B cell (primary cell): ENCODE measurements at regions not wholly inside any gene's neighbourhood (a gene's known extent, or its start where the extent isn't known, plus 50 kb on each side); places are given as distances from the start of the nearest gene placed in this dataset.
"Not testable (repeated sequence)": the region's sequence is repeated elsewhere in the genome, so short reads cannot be mapped to it uniquely, and the experiment has no call there.

ENCODE experiments used
- ATAC-seq: fragments of 200-7000 bp; cut with Tn5 transposase; one replicate; pipeline ENCODE4 v1.10.0; 2021; ENCODE audit warnings: low read depth, mild to moderate bottlenecking, moderate number of reproducible peaks, moderate library complexity
- CTCF ChIA-PET: fragments of 350-600 bp; sonication (Branson Sonifier 250); formaldehyde crosslinking; loops from one replicate; lab custom pipeline; 2021; ENCODE audit warnings: antibody characterized with exemption, inconsistent platforms; lab: Charles Lee
- POLR2A ChIA-PET: fragments of 350-600 bp; sonication (Branson Sonifier 250); formaldehyde crosslinking; loops from one replicate; lab custom pipeline; 2021; ENCODE audit warnings: antibody characterized with exemption; lab: Charles Lee
- DNase-seq: peaks from one replicate; pipeline ENCODE4 v3.0.0; 2013
- H2AFZ ChIP-seq: 2 replicates; pipeline ENCODE4 v1.6.1; 2012; ENCODE audit warnings: mild to moderate bottlenecking, low read depth, low read length; ENCODE audit not compliant: insufficient read depth, poor library complexity, severe bottlenecking
- H3K27ac ChIP-seq, 2 donors: 1 replicate in 1 of 2; 2 replicates in 1 of 2; pipeline ENCODE4 v1.5.1; 2012 to 2013; ENCODE audit warnings: low read length in 2 of 2, mild to moderate bottlenecking in 2 of 2, moderate library complexity in 1 of 2
- H3K27me3 ChIP-seq, 4 experiments: fragments of 200-600 bp in 1 of 4; sonication (generic) in 1 of 4; replicated peaks in 1 of 4; 1 replicate in 2 of 4; 2 replicates in 2 of 4; pipeline versions ENCODE4 v1.6.1 to v1.7.0; 2013 to 2016; ENCODE audit warnings: low read length in 3 of 4, mild to moderate bottlenecking in 2 of 4, mixed read lengths in 1 of 4, moderate library complexity in 1 of 4; ENCODE audit not compliant: insufficient read depth in 4 of 4, control insufficient read depth in 3 of 4; ENCODE audit errors: control extremely low read depth in 1 of 4
- H3K36me3 ChIP-seq, 2 experiments: replicated peaks in 1 of 2; 1 replicate in 1 of 2; 2 replicates in 1 of 2; pipeline versions ENCODE4 v1.6.1 to v1.7.1; 2013; ENCODE audit warnings: low read length in 1 of 2; ENCODE audit not compliant: insufficient read depth in 2 of 2, control insufficient read depth in 1 of 2; ENCODE audit errors: control extremely low read depth in 1 of 2, extremely low read depth in 1 of 2
- H3K4me1 ChIP-seq, 2 donors: fragments of 200-600 bp in 1 of 2; sonication (generic) in 1 of 2; 1 replicate in 1 of 2; 2 replicates in 1 of 2; pipeline versions ENCODE4 v1.5.1 to v1.6.1; 2013 to 2017; ENCODE audit warnings: low read length in 2 of 2; ENCODE audit not compliant: control insufficient read depth in 2 of 2, insufficient read depth in 2 of 2
- H3K4me2 ChIP-seq: replicated peaks from 2 replicates; pipeline ENCODE3; 2012; ENCODE audit warnings: mild to moderate bottlenecking, low read depth, low read length; ENCODE audit not compliant: poor library complexity, severe bottlenecking
- H3K4me3 ChIP-seq, 5 experiments: fragments of 200-600 bp in 1 of 5; sonication (generic) in 1 of 5; 1 replicate in 3 of 5; 2 replicates in 2 of 5; pipeline versions ENCODE4 v1.5.1 to v1.7.0; 2011 to 2016; ENCODE audit warnings: low read length in 4 of 5, mild to moderate bottlenecking in 4 of 5, low read depth in 2 of 5, control low read depth in 1 of 5, moderate library complexity in 1 of 5; ENCODE audit not compliant: insufficient read depth in 1 of 5; ENCODE audit errors: control extremely low read depth in 1 of 5, extremely low read depth in 1 of 5
- H3K79me2 ChIP-seq: fragments of 200-600 bp; sonication (generic); one replicate; pipeline ENCODE4 v1.6.0; 2016; ENCODE audit warnings: low read length; ENCODE audit not compliant: control insufficient read depth, insufficient read depth
- H3K9ac ChIP-seq: fragments of 200-600 bp; sonication (generic); 2 replicates; pipeline ENCODE4 v1.6.1; 2017; ENCODE audit warnings: mild to moderate bottlenecking, low read length, moderate library complexity
- H3K9me3 ChIP-seq, 3 donors: one replicate each; pipeline versions ENCODE4 v1.6.1 to v1.7.1; 2013; ENCODE audit warnings: low read length in 2 of 3; ENCODE audit not compliant: control insufficient read depth in 2 of 3, insufficient read depth in 1 of 3; ENCODE audit errors: control extremely low read depth in 1 of 3
- H4K20me1 ChIP-seq: 2 replicates; pipeline ENCODE4 v1.6.0; 2012; ENCODE audit warnings: mild to moderate bottlenecking, low read length; ENCODE audit not compliant: insufficient read depth, control insufficient read depth, poor library complexity, severe bottlenecking
- H3K27ac Mint-ChIP-seq: one replicate; pipeline ENCODE4 v1.8.0; 2021; ENCODE audit warnings: mixed read lengths
- H3K27me3 Mint-ChIP-seq: one replicate; pipeline ENCODE4 v1.8.0; 2021; ENCODE audit warnings: mixed read lengths
- H3K4me1 Mint-ChIP-seq: one replicate; pipeline ENCODE4 v1.8.0; 2021; ENCODE audit warnings: mixed read lengths
- H3K4me3 Mint-ChIP-seq: one replicate; pipeline ENCODE4 v1.8.0; 2021; ENCODE audit warnings: mixed read lengths
- H3K9me3 Mint-ChIP-seq: one replicate; pipeline ENCODE4 v1.8.0; 2022; ENCODE audit warnings: mixed read lengths; ENCODE audit not compliant: insufficient read depth
- CTCF ChIP-seq: fragments of 200-600 bp; IDR thresholded peaks from one replicate; pipeline ENCODE4 v1.8.0; 2022; ENCODE audit warnings: antibody characterized with exemption, mild to moderate bottlenecking
- EZH2 ChIP-seq: IDR thresholded peaks from 2 replicates; pipeline ENCODE4 v1.6.1; 2012; ENCODE audit warnings: borderline replicate concordance, low read depth, mild to moderate bottlenecking, moderate library complexity, low read length; ENCODE audit not compliant: insufficient read depth, poor library complexity, severe bottlenecking
- WGBS: methylation state at CpG from one replicate; pipeline ENCODE4 v1.1.5; 2013; ENCODE audit warnings: missing lambda C conversion rate; ENCODE audit not compliant: insufficient coverage; 5-methylcytosine and 5-hydroxymethylcytosine counted together
- intact Hi-C: fragments of 100-400 bp; cut with micrococcal nuclease; formaldehyde crosslinking; loops from one replicate; pipeline ENCODE4 v1.10.0; 2022

DNA sequence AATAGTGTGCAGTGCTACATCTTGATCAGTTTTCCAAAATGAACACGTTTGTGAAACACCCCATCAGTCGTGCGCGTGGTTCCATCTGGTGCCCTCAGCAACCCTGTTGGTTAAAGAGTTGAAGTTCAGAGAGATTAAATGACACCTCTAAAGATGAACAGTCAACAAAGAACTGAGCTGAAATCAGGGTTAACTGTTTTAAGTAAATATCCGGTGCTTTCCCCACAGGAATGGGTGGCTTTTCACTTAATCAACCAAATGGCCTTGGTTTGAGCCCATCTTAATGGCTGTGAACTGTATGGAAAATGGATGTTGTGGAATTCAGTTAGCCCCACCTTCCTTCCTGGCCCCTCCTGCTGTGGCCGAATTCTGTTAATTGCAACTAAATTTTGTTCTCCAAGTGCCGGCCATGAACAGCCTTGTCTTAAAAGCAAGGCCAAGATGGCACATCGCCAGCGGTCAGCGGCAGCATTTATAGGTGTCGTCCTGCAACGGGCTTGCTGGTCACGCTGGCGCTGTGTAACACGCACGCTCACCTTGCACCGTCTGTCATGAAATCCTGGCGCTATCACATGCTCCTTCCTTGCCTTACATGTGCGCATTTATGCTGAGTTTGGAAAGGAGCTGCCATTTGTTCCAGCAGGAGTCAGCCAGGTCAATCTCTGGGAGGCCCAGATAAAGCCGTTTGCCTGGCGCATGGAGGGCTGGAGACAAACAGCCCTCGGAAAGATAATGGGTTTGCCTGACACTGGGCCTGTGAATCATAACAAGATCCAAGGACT, 164.5 kb downstream of the ERMARD start:
- ATAC-seq: no peak
- H3K4me3 Mint-ChIP-seq: no peak overlapping the region
- intact Hi-C loops: no loop called here
- Histone ChIP-seq H3K4me3 (no peak overlapping the region), H3K4me1 (peaks cover 5 to 6% of the 10 kb centered on the region in 2 donors), H3K27me3 (no peaks in the 10 kb centered on the region), H3K36me3 (no peaks in the 10 kb centered on the region), H3K9me3 (peaks cover 0 to 5% (median 0%) of the 10 kb centered on the region in 3 donors), H2AFZ (no peak overlapping the region), H3K79me2 (no peaks in the 10 kb centered on the region), H3K9ac (no peak overlapping the region), H3K4me2 (no peak overlapping the region), H3K27ac (no peak overlapping the region), H4K20me1 (no peaks in the 10 kb centered on the region)
- no peak for DNase-seq
- no peak for TF ChIP-seq EZH2
- no peak for TF ChIP-seq CTCF
- WGBS: 97% methylated on average over 17 of the region's 22 CpGs
- no peaks in the 10 kb centered on the region for H3K9me3 Mint-ChIP-seq
- ChIA-PET POLR2A (no interaction called here), CTCF (no interaction called here)
- peaks cover 11% of the 10 kb centered on the region for H3K4me1 Mint-ChIP-seq
- peaks cover 3% of the 10 kb centered on the region for H3K27me3 Mint-ChIP-seq
- no peak overlapping the region for H3K27ac Mint-ChIP-seq

GRCh38 chr6:169913745-169914144, 162.3 kb downstream of the ERMARD start:
- H3K9ac ChIP-seq, H3K4me1 ChIP-seq, H3K27ac ChIP-seq, CTCF ChIA-PET, H3K4me3 ChIP-seq, H3K27ac Mint-ChIP-seq, H3K36me3 ChIP-seq, H3K27me3 Mint-ChIP-seq, H3K4me3 Mint-ChIP-seq, H3K4me2 ChIP-seq, intact Hi-C loops, H2AFZ ChIP-seq, H3K27me3 ChIP-seq, DNase-seq, H3K9me3 ChIP-seq, H4K20me1 ChIP-seq, POLR2A ChIA-PET, H3K9me3 Mint-ChIP-seq, ATAC-seq, H3K79me2 ChIP-seq: not testable (repeated sequence)
- WGBS: no CpG with 5 or more reads among the region's 3 CpGs
- H3K4me1 Mint-ChIP-seq: peaks cover 11% of the 10 kb centered on the region
